ENCODE measurements at regions not wholly inside any gene's neighbourhood (a gene's known extent, or its start where the extent isn't known, plus 50 kb on each side); places are given as distances from the start of the nearest gene placed in this dataset.

- no peaks in the 10 kb centered on the region for H4K20me1 ChIP-seq (ENCODE audit: insufficient read depth, low read length)
- no peak overlapping the region for H3K27ac ChIP-seq (ENCODE audit: extremely low read length, insufficient read depth, low read length)
- ATAC-seq = no peak
- intact Hi-C loops (cut with micrococcal nuclease; ENCODE audit: unreplicated experiment) = no loop called here
- peaks cover 54% of the 10 kb centered on the region for H3K9me3 ChIP-seq (ENCODE audit: low read length)
- no TSS peak for BruUV-seq (replicated peaks)
- H2AFZ ChIP-seq (ENCODE audit: low read length) = no peak overlapping the region
- H3K4me2 ChIP-seq (ENCODE audit: low read depth, low read length) = no peak overlapping the region
- H3K4me3 ChIP-seq (replicated peaks in 1 of 3; ENCODE audit: insufficient read depth in 1 of 3, low read depth in 2 of 3, low read length in 3 of 3) = no peak overlapping the region
- ChIA-PET POLR2A (no interaction called here), CTCF (ENCODE audit: low intra/inter-chr PET ratio, low total read pairs) (no interaction called here)
- FAIRE-seq = no peak
- no peaks in the 10 kb centered on the region for H3K36me3 ChIP-seq (replicated peaks in 1 of 2; ENCODE audit: control insufficient read depth in 1 of 2, insufficient read depth in 2 of 2, low read length in 2 of 2)
- DNase-seq (ENCODE audit: low spot score) = no peak
- in situ Hi-C loops (cut with HindIII; ENCODE audit: extremely low pct_ligation_motif_present, low pct_unique_long_range_greater_than_20kb) = no loop called here
- H3K79me2 ChIP-seq (ENCODE audit: insufficient read depth, low read length) = no peaks in the 10 kb centered on the region
- no peaks in the 10 kb centered on the region for H3K4me1 ChIP-seq (ENCODE audit: insufficient read depth, low read length)
- TF ChIP-seq RFXANK (CRISPR knock-in tag; IDR thresholded peaks at IDR 0.05) = no peak
- no peak for TF ChIP-seq ELF3 (CRISPR knock-in tag; IDR thresholded peaks at IDR 0.05)
- TF ChIP-seq ZNF781 (CRISPR knock-in tag; IDR thresholded peaks at IDR 0.05; ENCODE audit: borderline replicate concordance, not compliant biosample characterization) = no peak
- TF ChIP-seq RXRA (CRISPR knock-in tag; IDR thresholded peaks at IDR 0.05) = no peak
- TF ChIP-seq ZBTB8A (CRISPR knock-in tag; IDR thresholded peaks at IDR 0.05; ENCODE audit: borderline replicate concordance, low read depth) = no peak
- TF ChIP-seq NR2F6 (IDR thresholded peaks at IDR 0.05) = no peak
- TF ChIP-seq NR2F6 (CRISPR knock-in tag; IDR thresholded peaks at IDR 0.05) = no peak
- TF ChIP-seq ZBTB2 (CRISPR knock-in tag; IDR thresholded peaks at IDR 0.05; ENCODE audit: low read depth) = no peak
- TF ChIP-seq ZNF292 (CRISPR knock-in tag; IDR thresholded peaks at IDR 0.05; ENCODE audit: borderline replicate concordance, low read depth) = no peak
- TF ChIP-seq ZNF329 (CRISPR knock-in tag; IDR thresholded peaks at IDR 0.05; ENCODE audit: low read depth) = no peak
- TF ChIP-seq GLI4 (CRISPR knock-in tag; IDR thresholded peaks at IDR 0.05; ENCODE audit: borderline replicate concordance) = no peak
- no peak for TF ChIP-seq SALL1 (CRISPR knock-in tag; IDR thresholded peaks at IDR 0.05)
- no peak for TF ChIP-seq SALL2 (CRISPR knock-in tag; IDR thresholded peaks at IDR 0.05)
- TF ChIP-seq NFAT5 (CRISPR knock-in tag; IDR thresholded peaks at IDR 0.05) = no peak
- no peak for TF ChIP-seq SAFB2 (CRISPR knock-in tag; IDR thresholded peaks at IDR 0.05; ENCODE audit: borderline replicate concordance, low read depth)
- no peak for TF ChIP-seq TEAD2 (CRISPR knock-in tag; IDR thresholded peaks at IDR 0.05)
- TF ChIP-seq RBAK (CRISPR knock-in tag; IDR thresholded peaks at IDR 0.05) = no peak
- TF ChIP-seq EED (CRISPR knock-in tag; IDR thresholded peaks at IDR 0.05) = no peak
- TF ChIP-seq FOXP1 (IDR thresholded peaks at IDR 0.05) = no peak
- TF ChIP-seq FOXP1 (CRISPR knock-in tag; IDR thresholded peaks at IDR 0.05) = no peak
- TF ChIP-seq AGO1 (IDR thresholded peaks at IDR 0.05; ENCODE audit: low read depth, low read length, poor library complexity, severe bottlenecking) = no peak
- H3K9ac ChIP-seq (ENCODE audit: insufficient read depth, low read depth, low read length) = no peak overlapping the region
- H3K27me3 ChIP-seq (ENCODE audit: control insufficient read depth in 1 of 2, insufficient read depth in 2 of 2, low read length in 2 of 2) = no peaks in the 10 kb centered on the region
Measured at GRCh38 chr6:40066372-40066771, 132.1 kb upstream of the MOCS1 start.
